ENCODE measurements at regions not wholly inside any gene's neighbourhood (a gene's known extent, or its start where the extent isn't known, plus 50 kb on each side); places are given as distances from the start of the nearest gene placed in this dataset.

- no peak for TF ChIP-seq E2F4 (IDR thresholded peaks at IDR 0.05; ENCODE audit: low read depth, low read length)
These were observed 61.2 kb upstream of the RNF217 start (continued) for GRCh38 chr6:124901084-124901483.

GRCh38 chr6:124903797-124904196 is 58.4 kb upstream of the RNF217 start:
- DNase-seq (ENCODE audit: low read depth, low spot score) (no peak), FAIRE-seq (no peak), ATAC-seq (no peak)
- Histone ChIP-seq H3K36me3 (ENCODE audit: control insufficient read depth in 2 of 2, insufficient read depth in 2 of 2, low read length in 1 of 2) (no peaks in the 10 kb centered on the region), H3K4me2 (ENCODE audit: control insufficient read depth, insufficient read depth) (no peak overlapping the region), H3K27me3 (replicated peaks in 1 of 2; ENCODE audit: control insufficient read depth in 2 of 2, insufficient read depth in 2 of 2, low read length in 1 of 2) (no peaks in the 10 kb centered on the region), H3K4me3 (no peak overlapping the region), H3K79me2 (ENCODE audit: control insufficient read depth, insufficient read depth, low read length) (no peaks in the 10 kb centered on the region), H4K20me1 (ENCODE audit: control insufficient read depth, insufficient read depth) (no peaks in the 10 kb centered on the region), H3K4me1 (ENCODE audit: control insufficient read depth, insufficient read depth, low read length) (no peaks in the 10 kb centered on the region), H2AFZ (ENCODE audit: control insufficient read depth, low read depth, low read length) (no peak overlapping the region), H3K9ac (ENCODE audit: control insufficient read depth, insufficient read depth, low read length) (no peak overlapping the region), H3K27ac (ENCODE audit: control insufficient read depth, insufficient read depth) (no peak overlapping the region), H3K9me3 (replicated peaks; ENCODE audit: control insufficient read depth, insufficient read depth, low read length) (no peaks in the 10 kb centered on the region)
- TF ChIP-seq NRF1 (conservative IDR thresholded peaks at IDR 0.05; ENCODE audit: low read depth, low read length) (no peak), NFXL1 (IDR thresholded peaks at IDR 0.05; ENCODE audit: borderline replicate concordance) (no peak), BMI1 (IDR thresholded peaks at IDR 0.05; ENCODE audit: borderline replicate concordance) (no peak), RUNX3 (IDR thresholded peaks at IDR 0.05; ENCODE audit: low read length) (no peak), TBL1XR1 (IDR thresholded peaks at IDR 0.05; ENCODE audit: low read depth, low read length) (no peak), ZBED1 (IDR thresholded peaks at IDR 0.05; ENCODE audit: borderline replicate concordance) (no peak), IRF4 (IDR thresholded peaks at IDR 0.05; ENCODE audit: low read depth, low read length) (no peak), CBFB (IDR thresholded peaks at IDR 0.05; ENCODE audit: low read depth) (no peak), ZNF622 (IDR thresholded peaks at IDR 0.05) (no peak), IKZF2 (IDR thresholded peaks at IDR 0.05) (no peak)
- RAD21 ChIA-PET (ENCODE audit: unreplicated experiment): no interaction called here
- SMC1A ChIA-PET (ENCODE audit: uncharacterized antibody, unreplicated experiment): no interaction called here
- CTCF ChIA-PET: no interaction called here
- intact Hi-C loops (cut with micrococcal nuclease; ENCODE audit: unreplicated experiment): no loop called here
- POLR2A ChIA-PET: no interaction called here
- in situ Hi-C loops (cut with MboI): no loop called here
- BruUV-seq (replicated peaks): no TSS peak

All from GM12878 (cell line).